ENCODE measurements at regions not wholly inside any gene's neighbourhood (a gene's known extent, or its start where the extent isn't known, plus 50 kb on each side); places are given as distances from the start of the nearest gene placed in this dataset.
"Not testable (repeated sequence)": the region's sequence is repeated elsewhere in the genome, so short reads cannot be mapped to it uniquely, and the experiment has no call there.

DNA sequence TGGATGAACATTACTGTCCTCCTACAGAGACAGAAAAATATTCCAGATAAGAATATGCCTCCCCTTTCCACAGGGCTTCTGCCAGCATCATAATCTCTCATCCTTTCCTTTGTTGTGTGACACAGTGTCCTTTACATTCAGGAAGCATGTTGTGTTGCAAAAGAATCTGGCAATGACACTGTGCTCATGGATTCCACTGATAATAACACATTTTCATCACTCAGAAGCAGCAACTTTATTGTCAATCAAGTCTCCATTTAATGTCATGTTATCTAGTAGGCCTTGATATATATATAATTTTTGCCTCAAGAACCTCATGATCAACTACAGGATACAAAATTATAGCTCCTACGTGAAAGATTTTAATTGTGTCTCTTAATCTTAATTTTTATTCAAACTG lies 833.9 kb downstream of the FSTL5 start:
- no peak for DNase-seq (ENCODE audit: low read depth)

DNA sequence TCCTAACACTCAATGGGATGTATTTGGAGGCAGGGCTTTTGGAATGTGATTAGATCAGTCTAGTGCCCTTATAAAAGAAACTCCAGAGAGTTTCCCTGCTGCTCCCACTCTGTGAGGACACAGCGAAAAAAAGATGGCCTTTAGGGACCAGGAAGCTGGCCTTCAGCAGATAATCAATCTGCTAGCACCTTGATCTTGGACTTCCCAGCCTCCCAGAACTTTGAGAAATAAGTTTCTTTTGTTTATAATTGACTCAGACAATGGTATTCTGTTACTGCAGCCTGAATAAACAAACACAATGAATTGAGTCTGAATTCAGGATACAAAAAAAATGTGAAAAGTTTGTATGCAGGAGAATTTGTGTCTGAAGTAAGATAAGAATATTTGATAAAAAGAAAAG lies 842.1 kb downstream of the FSTL5 start:
- no peak for DNase-seq (ENCODE audit: low read depth)

DNA sequence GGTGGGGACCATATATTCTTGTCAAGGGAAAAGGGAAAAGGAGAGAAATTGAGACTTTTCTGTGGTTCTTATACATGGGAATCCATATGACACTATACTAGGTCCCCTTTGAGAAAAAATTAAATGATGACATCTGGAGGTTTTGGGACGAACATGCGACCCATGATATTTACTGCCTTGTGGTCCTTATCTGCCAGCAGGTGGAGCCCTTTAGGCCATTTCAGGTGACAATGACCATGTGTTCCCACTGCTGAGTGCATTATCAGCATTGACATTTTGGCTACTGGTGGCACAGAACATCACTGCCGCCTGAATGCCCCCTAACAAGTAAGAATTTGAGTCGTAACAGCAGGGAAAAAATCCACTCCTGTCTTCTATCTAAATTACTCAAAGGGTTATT lies 843.4 kb downstream of the FSTL5 start:
- peak; percentile 2 for DNase-seq (ENCODE audit: low read depth)

DNA sequence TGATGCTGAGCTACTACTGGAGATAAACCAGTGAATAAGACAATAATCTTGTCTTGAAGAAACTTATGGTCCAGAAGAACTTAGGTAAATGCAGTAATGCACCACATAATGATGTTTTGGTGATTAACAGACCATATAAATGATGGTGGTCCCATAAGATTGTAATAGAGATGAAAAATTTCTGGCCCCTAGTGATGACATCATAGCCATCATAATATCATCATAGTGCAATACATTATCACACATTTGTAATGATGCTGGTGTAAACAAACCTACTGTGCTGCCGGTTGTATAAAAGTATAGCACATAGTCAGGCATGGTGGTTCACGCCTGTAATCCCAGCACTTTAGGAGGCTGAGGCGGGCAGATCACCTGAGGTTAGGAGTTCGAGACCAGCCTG lies 846.8 kb downstream of the FSTL5 start:
- DNase-seq (ENCODE audit: low read depth), result no peak

DNA sequence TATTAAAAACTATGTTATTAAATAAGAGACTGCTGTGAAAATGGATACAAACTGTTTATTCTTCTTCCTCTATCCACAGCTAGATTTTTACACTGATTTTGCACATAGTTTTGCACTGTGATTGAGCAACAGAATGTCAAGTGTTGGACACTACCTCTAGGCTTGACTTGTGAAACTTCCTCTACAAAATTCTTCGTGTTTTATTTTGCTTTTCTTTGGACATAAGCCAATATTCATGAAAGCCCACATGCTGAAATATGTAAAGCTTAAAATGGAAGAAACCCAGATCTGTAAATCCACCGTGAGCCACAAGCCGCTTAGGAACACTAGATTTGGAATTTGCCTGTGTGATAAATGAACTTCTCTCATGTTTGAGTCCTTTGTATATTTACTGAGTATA lies 849.4 kb downstream of the FSTL5 start:
- DNase-seq (ENCODE audit: low read depth), result no peak

DNA sequence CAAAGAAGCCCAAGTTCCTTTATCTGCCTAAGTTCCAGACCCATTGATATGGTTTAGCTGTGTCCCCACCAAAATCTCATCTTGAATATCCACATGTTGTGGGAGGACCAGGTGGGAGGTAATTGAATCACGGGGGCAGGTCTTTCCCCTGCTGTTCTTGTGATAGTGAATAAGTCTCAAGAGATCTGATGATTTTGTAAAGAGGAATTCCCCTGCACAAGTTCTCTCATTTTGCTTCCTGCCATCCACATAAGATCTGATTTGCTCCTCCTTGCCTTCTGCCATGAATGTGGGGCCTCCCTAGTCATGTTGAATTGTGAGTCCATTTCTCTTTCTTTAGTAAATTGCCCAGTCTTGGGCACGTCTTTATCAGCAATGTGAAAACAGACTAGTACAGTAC lies 860.2 kb downstream of the FSTL5 start:
- DNase-seq (ENCODE audit: low read depth), result no peak

DNA sequence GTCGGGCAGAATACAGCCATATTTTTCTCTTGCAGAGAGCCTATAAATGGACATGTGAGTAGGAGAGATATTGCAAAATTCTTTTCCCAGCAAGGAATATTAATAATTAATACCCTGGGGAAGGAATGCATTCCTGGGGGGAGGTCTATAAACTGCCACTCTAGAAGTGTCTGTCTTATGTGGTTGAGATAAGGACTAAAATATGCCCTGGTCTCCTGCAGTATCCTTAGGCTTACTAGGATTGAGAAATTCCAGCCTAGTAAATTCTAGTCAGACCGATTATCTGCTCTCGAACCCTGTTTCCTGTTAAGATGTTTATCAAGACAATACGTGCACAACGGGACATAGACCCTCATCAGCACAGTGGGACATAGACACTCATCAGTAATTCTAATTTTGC lies 872.6 kb downstream of the FSTL5 start:
- no peak for DNase-seq (ENCODE audit: low read depth)

DNA sequence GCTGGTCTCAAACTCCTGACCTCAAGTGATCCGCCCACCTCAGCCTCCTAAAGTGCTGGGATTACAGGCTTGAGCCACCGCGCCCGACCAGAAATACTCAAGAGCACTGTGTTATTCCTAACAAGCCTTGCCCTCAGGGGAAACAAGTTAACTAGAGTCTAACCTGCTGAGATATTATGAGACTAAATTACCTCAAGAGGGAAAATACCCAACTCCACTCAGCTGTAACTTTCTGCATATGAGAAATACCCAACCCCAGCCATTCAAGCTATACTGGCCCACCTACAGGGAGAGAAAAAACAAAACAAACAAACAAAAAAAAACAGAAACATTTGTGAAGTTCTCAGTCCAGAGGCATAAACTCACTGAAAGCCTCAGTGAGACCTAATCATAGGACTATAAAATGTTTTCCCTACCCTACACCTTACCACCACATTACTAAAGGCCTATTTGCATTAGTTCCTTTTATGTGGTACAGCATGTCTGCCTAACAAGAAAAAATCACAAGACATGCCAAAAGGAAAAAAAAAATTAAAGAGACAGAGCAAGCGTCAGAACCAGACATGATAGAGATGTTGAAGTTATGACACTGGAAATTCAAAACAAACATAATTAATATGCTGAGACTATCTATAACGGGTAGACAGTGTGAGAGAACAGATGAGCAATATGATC lies 876.0 kb downstream of the FSTL5 start:
- DNase-seq (ENCODE audit: low read depth), result no peak

DNA sequence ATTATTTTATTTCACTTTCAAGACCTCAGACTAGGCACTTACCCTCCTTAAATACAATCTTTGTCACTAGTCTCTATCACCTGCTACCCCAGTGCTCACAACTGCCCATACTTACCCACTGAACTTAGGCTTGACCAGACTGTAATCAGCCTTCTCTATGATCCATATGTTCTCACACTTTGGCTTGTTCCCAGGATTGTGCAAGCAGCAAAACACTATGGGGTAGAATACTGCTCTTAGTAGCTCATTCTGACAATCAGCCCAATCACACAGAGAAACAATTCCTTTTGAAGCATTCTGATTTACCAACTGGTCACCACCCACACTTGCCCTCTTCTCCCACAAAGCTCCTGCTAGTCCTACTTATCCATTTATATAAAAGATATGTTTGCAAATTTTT lies 878.3 kb downstream of the FSTL5 start:
- no peak for DNase-seq (ENCODE audit: low read depth)

DNA sequence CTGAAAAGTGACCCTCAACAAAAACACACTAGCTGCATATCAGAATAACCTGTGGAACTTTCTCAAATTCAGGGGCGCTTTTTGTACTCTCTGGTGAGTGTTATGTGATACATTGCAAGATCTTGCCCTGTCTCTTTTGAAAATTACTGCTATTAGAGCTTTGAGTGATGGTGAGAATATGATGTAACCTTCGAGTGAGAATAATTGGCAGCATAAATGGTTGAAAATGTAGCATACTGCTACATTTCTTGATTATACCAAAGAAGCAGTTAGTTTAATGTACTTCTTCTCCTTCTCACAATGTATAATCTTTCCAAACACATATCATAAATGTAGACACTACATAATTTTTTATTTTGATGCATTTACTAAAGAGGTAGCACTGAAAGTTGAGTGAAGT lies 882.9 kb downstream of the FSTL5 start:
- DNase-seq (ENCODE audit: low read depth), result no peak

DNA sequence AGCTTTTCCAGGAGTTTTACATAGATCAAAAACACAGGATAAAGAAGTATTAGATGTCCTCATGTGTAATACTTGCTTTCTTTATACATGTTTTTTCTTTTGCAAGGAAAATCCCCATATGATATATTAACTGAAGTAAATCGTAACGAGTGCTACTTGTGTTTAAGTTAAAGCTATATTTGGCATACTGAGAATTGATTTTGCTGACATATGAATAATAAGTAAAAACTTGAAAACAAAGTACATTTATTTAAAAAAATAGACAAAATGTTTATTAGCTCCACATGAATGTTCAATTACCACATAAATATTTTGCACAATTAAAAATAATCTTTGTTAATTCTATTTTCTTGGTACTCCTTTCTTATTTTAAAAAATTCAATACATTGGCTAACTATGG lies 884.7 kb downstream of the FSTL5 start:
- DNase-seq (ENCODE audit: low read depth), result no peak

DNA sequence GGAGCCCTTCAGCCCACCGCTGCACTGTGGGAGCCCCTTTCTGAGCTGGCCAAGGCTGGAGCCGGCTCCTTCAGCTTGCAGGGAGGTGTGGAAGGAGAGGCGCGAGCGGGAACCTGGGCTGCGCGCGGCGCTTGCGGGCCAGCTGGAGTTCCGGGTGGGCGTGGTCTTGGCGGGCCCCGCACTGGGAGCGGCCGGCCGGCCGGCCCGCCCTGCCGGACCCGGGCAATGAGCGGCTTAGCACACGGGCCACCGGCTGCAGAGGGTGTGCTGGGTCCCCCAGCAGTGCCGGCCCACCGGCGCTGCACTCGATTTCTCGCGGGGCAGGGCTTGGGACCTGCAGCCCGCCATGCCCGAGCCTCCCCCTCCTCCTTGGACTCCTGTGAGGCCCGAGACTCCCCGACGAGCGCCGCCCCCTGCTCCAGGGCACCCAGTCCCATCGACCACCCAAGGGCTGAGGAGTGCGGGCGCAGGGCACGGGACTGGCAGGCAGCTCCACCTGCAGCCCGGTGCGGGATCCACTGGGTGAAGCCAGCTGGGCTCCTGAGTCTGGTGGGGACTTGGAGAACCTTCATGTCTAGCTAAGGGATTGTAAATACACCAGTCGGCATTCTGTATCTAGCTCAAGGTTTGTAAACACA lies 886.5 kb downstream of the FSTL5 start:
- not testable (repeated sequence) for DNase-seq (ENCODE audit: low read depth)

DNA sequence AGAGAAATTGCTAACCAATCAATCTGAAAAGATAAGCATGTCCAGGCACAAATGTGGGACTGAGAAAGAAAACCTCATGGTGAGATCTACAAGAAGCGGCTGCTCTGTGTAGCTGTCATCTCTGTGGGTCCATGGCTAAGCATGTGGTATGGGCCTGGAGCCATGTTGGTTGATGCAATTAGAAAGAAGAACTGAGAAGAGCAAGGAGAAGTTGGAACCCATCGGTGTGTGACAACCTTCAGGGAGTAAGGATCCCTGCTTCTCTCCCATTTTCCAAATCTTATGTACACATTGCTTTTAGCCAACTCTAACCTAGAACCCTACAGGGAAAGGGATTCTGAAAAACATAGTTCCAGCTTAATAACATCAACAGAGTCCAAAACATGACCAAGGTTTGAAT lies 890.2 kb downstream of the FSTL5 start:
- no peak for DNase-seq (ENCODE audit: low read depth)

DNA sequence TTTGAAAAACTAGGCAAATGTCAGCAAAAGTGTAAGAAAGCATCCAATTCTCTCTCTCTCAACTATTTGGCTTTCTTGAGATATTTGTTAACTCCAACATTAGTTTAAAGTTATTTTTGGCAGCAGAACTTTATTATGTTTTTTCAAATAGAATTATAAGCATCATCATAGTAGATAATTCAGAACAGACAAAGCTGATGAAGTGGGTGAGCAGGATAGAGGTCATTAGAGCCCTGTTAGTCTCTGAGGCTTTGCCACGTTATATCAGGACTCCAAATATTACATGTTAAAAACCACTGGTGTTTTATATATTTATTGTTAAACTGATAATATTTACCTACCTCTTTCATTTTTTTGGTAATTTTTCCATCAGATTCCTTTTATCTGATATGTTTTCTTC lies 903.0 kb downstream of the FSTL5 start:
- DNase-seq (ENCODE audit: low read depth), result no peak

DNA sequence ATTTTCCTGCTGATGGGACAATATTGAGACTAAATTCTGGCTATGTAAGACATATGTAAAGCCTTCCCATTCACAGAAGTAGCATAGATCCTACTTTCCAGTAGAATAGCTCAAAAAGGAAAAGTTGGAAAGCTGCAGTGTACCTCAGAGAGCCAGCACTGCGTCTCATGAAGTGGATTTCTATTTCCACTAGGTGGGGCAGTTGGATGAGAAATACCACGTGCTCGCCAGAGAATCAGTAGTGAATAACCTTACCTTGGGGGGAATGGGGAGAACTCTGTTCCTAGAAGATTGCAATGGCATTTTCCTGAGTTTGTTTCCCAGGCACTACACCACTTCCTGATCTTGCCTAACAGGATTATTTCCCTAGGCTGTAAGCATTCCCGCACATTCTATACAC lies 907.1 kb downstream of the FSTL5 start:
- no peak for DNase-seq (ENCODE audit: low read depth)

DNA sequence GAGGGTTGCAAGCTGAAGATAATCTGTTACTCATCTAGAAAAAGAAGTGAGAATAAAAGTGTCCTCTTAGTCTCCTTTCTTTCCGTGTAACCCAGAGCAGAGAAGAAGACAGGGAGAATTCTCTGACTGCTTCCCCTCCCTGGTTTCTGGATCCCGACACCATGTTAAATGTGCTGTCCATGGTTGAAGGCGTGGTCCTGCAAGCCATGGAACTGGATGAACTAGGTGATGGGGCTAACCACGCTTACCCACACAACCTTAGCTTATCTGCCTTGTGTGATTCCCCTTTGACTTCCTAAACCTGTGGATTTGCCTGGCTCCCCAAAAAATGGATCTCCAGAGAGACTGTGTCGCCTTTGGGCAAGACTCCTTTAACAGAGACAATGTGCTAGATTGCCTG lies 907.6 kb downstream of the FSTL5 start:
- DNase-seq (ENCODE audit: low read depth), result no peak

DNA sequence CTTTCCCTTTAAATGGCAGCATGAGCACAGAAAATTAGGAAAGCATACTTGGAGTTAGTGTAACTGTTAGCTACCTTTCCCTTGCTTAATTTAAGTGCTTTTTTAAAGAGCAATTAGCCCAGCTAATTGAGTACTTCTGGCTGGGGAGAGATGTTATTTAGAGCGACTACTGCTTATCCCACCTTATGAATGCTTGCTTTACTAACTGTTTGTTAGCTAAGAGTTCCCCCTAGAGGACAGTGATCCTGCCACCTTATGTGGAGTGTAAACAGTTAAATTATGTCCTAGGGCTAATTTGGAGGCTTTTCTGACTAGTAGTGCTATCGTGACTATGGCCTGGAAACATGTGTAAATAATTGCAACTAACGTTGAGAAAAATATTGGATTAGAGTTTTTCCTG lies 909.4 kb downstream of the FSTL5 start:
- DNase-seq (ENCODE audit: low read depth), result no peak

DNA sequence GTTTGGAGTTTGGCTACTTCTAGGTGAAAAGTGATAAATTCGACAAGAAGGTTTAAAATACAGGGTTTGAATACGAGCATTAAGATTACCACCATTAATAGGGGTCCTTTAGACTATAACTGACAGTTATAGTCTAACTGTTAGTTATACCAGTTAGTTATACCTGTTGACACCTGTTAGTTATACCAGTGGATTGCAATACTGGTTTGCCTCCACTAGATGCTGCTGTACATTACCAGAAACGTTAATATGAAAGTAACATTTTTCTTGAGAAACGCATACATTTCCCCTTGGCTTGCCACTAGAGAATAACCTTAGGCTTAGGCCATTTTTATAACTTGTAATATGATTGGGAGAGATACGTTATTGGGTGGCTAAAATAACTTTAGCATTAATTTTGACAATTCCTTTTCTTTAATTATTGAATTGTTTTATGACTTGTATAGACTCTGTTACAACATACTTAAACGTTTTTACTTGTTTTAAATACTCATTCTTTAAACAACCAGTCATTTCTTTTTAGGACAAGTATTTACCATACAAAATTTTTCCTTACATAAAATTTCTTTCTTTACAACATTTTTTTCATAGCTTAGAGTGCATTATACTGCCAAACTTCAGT lies 911.2 kb downstream of the FSTL5 start:
- DNase-seq (ENCODE audit: low read depth), result no peak

DNA sequence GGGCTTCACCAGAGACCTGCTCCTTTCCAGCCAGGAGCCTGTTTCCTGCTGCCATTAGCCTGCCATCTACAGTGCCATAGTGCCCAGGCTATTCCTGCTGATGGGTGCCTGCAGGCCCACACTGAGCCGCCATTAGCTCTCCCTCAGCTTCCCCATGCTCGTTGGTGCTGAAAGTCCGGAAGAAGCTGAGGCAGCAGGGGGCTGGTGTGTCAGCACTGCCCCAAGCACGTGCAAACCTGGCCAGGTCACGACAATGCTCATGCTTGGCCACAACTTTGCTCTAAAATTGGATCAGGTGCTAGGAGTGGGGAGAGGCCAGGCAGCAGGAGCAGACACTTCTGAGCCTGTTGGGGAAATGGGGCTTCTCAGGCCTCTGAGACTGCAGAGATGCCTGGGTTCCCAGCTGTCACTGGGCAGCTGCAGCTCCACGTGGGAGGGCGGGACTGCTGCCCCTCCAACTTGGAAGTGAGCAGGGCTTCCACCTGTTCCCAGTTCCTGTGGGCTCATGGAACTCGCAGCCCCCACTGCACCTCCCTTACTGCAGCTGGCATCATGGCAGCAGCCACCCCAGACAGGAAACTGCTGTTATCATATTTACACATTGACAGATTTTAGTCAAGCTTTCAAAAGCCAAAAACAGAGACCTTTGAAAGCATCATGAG lies 913.9 kb downstream of the FSTL5 start:
- DNase-seq (ENCODE audit: low read depth), result no peak

DNA sequence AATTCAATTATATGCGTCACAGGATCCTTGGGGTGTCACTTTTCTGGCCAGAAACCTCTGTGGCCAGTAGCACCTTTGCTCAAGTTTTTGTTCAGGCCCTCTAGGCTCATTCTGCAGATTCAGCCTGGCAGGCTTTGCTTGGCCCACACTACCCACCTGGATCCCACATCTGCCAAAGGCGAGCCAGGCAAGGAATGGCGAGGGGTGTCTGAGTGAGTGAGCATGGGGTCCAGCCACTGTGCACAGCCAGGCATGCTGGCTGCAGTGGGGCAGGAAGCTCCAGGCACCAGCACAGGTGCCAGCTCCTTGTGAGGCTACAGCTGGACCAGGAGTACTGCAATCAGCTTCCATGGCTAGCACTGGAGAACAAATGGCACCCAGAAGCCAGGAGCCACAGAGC lies 914.9 kb downstream of the FSTL5 start:
- no peak for DNase-seq (ENCODE audit: low read depth)

DNA sequence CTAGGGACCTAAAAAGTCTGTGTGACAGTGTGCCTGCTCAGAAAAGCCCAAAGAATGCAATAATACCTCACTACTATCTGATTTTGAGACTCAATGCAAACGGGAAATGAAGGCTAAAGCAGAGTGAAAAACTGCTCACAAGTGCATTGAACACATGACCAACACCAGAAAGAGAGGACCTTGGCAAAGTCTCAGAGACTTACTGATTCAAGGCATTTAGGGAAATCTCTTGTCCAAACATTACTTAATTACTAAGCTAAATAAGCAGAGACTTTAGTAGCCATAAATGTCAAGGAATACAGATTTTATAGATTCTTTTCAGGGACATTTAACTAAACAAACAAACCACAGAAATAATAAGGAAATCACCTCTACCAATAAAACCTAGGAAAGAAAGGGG lies 916.0 kb downstream of the FSTL5 start:
- DNase-seq (ENCODE audit: low read depth), result no peak

DNA sequence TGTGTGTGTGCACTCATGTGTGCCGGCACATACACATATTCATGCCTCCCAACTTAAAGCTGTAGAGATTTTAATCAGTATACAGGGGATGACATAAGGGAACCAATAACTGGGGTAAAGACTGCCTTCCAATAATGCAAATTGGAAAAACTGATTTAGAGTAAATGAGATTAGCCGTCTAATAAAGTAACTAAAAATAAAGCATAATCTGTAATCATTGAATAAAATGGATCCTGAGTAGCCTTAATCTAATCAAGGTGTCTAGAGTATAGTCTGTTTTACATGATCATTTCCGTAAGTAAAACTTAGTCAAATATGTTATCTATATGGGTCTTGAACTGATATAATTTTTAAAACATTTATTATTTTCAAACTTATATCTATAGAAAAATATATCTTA lies 925.8 kb downstream of the FSTL5 start:
- no peak for DNase-seq (ENCODE audit: low read depth)

DNA sequence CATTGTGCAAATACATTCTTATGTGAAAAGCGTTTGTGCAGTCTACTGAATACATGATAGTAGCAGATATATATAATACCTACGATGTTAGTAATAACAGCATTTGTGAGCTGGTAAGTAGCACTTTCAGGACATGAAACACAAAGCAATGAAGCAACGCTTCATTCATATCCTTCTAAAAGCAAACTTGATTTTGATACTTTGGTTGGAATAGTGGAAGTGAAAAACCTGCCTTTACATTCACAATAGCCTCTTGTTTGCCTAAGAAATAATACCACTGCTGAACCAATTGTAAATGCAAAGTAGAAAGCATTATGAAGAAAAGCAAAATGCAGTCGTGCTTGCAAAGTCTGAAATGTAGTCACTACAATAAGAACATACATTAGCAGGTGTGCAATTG lies 926.3 kb downstream of the FSTL5 start:
- no peak for DNase-seq (ENCODE audit: low read depth)

Measured in CMK (cell line).